GM19468 (cell line): ENCODE measurements at regions not wholly inside any gene's neighbourhood (a gene's known extent, or its start where the extent isn't known, plus 50 kb on each side); places are given as distances from the start of the nearest gene placed in this dataset.

Experiments
- ATAC-seq: cut with Tn5 transposase; IDR thresholded peaks from one replicate; pipeline ENCODE4 v1.9.1; 2021; ENCODE audit warnings: mild to moderate bottlenecking, moderate library complexity, moderate number of reproducible peaks; ENCODE audit not compliant: unreplicated experiment; ENCODE audit errors: extremely low read depth

- no peak for ATAC-seq
These were observed 728.8 kb downstream of the TYW1 start for GRCh38 chr7:67725423-67725822.

GRCh38 chr7:67729771-67730170, 733.1 kb downstream of the TYW1 start:
- ATAC-seq, result no peak

GRCh38 chr7:67731704-67732103, 735.1 kb downstream of the TYW1 start:
- ATAC-seq, result no peak

GRCh38 chr7:67732898-67733297, 736.3 kb downstream of the TYW1 start:
- no peak for ATAC-seq

GRCh38 chr7:67738145-67738544, 741.5 kb downstream of the TYW1 start:
- ATAC-seq, result no peak

GRCh38 chr7:67738958-67739357, 742.3 kb downstream of the TYW1 start:
- ATAC-seq, result no peak

- ATAC-seq, result no peak
These were observed 746.9 kb downstream of the TYW1 start for GRCh38 chr7:67743501-67743900.

- ATAC-seq, result no peak
These were observed 755.6 kb downstream of the TYW1 start for GRCh38 chr7:67752227-67752626.

- no peak for ATAC-seq
These were observed 757.3 kb downstream of the TYW1 start for GRCh38 chr7:67753891-67754290.

GRCh38 chr7:67754651-67755050, 758.0 kb downstream of the TYW1 start:
- no peak for ATAC-seq

- no peak for ATAC-seq
These were observed 761.9 kb downstream of the TYW1 start for GRCh38 chr7:67758551-67758950.

GRCh38 chr7:67760971-67761370, 764.3 kb downstream of the TYW1 start:
- no peak for ATAC-seq

GRCh38 chr7:67762516-67762915, 765.9 kb downstream of the TYW1 start:
- ATAC-seq, result no peak

- ATAC-seq, result no peak
These were observed 767.7 kb downstream of the TYW1 start for GRCh38 chr7:67764289-67764688.

- no peak for ATAC-seq
These were observed 769.0 kb downstream of the TYW1 start for GRCh38 chr7:67765481-67766175.

- ATAC-seq, result no peak
These were observed 770.3 kb downstream of the TYW1 start for GRCh38 chr7:67766906-67767410.

- ATAC-seq, result no peak
These were observed 775.4 kb downstream of the TYW1 start for GRCh38 chr7:67771846-67772605.

- no peak for ATAC-seq
These were observed 776.4 kb downstream of the TYW1 start for GRCh38 chr7:67773081-67773480.

GRCh38 chr7:67777119-67777518, 780.5 kb downstream of the TYW1 start:
- no peak for ATAC-seq

GRCh38 chr7:67781841-67782240, 785.2 kb downstream of the TYW1 start:
- ATAC-seq, result no peak

GRCh38 chr7:67786021-67786420, 789.4 kb downstream of the TYW1 start:
- no peak for ATAC-seq

- ATAC-seq, result no peak
These were observed 792.0 kb downstream of the TYW1 start for GRCh38 chr7:67788669-67789068.
